VCaP (cell line): ENCODE measurements at regions not wholly inside any gene's neighbourhood (a gene's known extent, or its start where the extent isn't known, plus 50 kb on each side); places are given as distances from the start of the nearest gene placed in this dataset.
"Not testable (repeated sequence)": the region's sequence is repeated elsewhere in the genome, so short reads cannot be mapped to it uniquely, and the experiment has no call there.

Source experiments
- H3K27ac ChIP-seq: fragments of 450-650 bp; 2 replicates; pipeline ENCODE4 v1.5.1; 2017
- TF ChIP-seq, protein P1 (sequence below): fragments of 450-650 bp; conservative IDR thresholded peaks from 2 replicates; pipeline ENCODE4 v1.5.1; 2017; ENCODE audit warnings: mild to moderate bottlenecking, moderate library complexity

DNA sequence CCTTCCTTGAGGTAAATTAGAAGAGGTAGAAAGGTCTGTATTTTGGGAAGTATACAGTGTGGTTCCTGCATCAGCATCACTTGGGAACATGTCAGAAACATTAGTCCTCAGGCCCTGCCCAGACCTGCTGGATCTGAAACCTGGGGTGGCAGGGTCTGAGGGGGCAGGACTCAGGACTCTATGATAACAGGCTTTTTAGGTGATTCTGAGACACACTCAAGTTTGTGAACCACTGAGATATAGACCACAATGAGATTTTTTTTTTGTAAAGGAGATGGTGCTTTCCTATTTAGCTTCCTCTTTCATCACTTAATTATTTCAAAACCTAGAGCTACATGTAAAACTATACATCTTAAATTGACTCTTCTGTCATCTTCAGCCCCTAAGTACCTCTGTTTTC lies 262.7 kb upstream of the SPOPL start:
- no peak overlapping the region for H3K27ac ChIP-seq
- TF ChIP-seq, protein P1, sequence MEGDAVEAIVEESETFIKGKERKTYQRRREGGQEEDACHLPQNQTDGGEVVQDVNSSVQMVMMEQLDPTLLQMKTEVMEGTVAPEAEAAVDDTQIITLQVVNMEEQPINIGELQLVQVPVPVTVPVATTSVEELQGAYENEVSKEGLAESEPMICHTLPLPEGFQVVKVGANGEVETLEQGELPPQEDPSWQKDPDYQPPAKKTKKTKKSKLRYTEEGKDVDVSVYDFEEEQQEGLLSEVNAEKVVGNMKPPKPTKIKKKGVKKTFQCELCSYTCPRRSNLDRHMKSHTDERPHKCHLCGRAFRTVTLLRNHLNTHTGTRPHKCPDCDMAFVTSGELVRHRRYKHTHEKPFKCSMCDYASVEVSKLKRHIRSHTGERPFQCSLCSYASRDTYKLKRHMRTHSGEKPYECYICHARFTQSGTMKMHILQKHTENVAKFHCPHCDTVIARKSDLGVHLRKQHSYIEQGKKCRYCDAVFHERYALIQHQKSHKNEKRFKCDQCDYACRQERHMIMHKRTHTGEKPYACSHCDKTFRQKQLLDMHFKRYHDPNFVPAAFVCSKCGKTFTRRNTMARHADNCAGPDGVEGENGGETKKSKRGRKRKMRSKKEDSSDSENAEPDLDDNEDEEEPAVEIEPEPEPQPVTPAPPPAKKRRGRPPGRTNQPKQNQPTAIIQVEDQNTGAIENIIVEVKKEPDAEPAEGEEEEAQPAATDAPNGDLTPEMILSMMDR: no peak

DNA sequence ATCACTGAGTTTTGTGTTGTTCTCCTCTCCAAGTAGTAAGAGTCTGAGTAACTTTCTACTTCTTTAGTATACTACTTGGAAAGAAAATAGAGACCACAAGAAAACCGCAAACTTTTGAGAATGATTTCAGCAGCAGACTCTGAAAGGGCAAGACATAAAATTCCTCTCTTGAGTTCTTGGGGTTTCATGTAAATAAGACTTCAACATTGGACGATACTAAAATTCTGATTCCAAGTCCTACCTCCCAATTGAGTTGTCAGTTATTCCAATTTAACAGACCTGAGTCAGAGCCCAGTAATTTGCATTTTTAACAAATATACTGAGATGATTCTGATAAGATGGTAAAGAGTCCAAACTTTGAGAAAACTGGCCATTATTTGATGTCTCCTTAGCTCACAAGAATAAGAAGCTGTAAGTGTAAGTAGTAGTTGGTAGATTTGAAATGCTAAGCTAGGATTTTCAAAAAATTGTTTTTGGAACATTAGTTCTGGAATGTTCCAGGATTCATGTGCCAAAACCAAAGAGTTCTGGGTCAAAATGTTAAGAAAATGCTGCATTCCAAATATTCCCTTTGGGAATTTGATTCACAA lies 261.6 kb upstream of the SPOPL start:
- H3K27ac ChIP-seq: no peak overlapping the region
- TF ChIP-seq, protein P1: no peak

DNA sequence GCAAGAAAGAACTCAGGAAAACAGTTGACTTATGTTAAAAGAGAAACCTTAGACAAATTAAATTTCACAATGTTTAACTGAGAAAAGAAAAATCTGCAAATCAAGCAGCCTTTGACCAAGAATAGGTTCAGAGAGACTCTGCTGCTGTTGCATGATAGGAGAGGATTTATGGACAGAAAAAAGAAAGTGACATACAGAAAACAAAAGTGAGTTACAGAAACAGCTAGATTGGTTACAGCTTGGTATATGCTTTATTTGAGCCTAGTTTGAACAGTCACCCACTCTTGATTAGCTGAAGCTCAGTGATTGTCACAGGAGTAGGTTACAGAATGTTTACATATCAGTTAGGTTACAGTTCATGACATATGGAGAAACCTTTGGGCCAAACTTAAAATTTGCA lies 258.2 kb upstream of the SPOPL start:
- no peak overlapping the region for H3K27ac ChIP-seq
- TF ChIP-seq, protein P1: no peak

- TF ChIP-seq, protein P1: no peak
These were observed 257.1 kb upstream of the SPOPL start for GRCh38 chr2:138244501-138244925.

DNA sequence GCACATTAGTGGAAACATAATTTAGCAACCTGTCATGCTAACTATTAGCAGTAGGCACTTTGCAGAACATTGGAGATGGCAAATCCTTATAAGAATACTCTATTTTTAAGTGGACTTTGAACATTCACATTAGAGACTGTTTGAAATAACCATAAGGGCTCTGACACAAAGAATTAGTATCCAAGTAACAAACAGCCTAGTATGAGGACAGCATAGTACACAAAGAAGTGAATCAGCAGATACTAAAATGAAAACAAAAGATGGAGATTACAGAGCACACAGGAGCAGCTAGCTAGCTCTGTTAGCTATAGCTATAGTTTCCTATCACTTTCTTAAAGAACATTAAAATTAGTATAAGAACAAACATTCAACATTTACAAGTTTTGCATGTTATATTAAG lies 256.3 kb upstream of the SPOPL start:
- no peak overlapping the region for H3K27ac ChIP-seq
- TF ChIP-seq, protein P1: no peak

More at GRCh38 chr2:138244501-138244925, 257.1 kb upstream of the SPOPL start:
- no peak overlapping the region for H3K27ac ChIP-seq

DNA sequence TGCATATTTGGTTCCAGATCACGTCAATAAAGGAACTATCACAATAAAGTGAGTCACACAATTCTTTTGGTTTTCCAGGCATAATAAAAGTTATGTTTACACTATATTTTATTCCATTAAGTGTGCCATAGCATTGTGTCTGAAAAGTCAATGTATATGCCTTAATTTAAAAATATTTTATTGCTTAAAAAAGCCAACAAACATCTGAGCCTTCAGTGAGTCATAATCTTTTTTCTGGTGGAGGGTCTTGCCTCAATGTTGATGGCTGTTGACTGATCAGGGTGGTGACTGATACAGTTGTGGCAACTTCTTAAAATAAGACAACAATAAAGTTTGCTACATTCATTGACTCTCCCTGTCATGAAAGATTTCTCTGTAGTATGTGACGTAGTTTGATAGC lies 254.3 kb upstream of the SPOPL start:
- TF ChIP-seq, protein P1: no peak
- no peak overlapping the region for H3K27ac ChIP-seq

DNA sequence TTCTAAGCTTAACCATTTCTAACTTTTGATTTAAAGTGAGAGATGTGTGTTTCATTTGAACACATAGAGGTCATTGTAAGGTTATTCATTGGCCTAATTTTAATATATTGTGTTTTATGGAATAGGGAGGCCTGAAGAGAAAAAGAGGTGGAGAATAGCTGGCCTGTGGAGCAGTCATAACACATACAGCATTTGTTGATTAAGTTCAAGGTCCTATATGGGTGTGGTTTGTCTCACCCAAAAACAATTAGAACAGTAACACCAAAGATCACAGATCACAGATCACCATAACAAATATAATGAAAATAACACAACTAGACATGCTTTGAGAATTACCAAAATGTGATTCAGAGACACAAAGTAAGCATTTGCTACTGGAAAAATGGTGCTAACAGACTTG lies 252.4 kb upstream of the SPOPL start:
- H3K27ac ChIP-seq: no peak overlapping the region
- TF ChIP-seq, protein P1: no peak

GRCh38 chr2:138250843-138251320 lies 250.7 kb upstream of the SPOPL start:
- not testable (repeated sequence) for H3K27ac ChIP-seq
